ENCODE measurements at regions not wholly inside any gene's neighbourhood (a gene's known extent, or its start where the extent isn't known, plus 50 kb on each side); places are given as distances from the start of the nearest gene placed in this dataset.

DNA sequence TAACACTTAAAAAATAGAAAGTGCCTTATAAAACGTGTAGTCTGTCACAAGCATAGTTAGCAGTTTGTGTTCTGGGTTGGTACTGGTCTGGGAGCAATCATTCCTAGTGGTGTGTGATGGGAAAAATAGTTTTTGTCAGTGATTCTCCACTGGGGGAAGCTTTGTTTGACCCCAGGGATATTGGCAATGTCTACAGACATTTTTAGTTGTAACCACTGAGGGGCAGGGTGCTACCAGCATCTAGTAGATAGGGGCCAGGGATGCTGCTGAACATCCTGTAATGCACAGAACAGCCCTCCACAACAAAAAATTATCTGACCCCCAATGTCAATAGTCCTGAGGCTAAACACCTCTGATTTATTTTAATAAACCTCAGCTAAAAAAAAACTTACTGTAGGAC, 51.6 kb upstream of the CREB5 start:
- in situ Hi-C loops (cut with HindIII; ENCODE audit: low sequenced_read_pairs) = no loop called here

DNA sequence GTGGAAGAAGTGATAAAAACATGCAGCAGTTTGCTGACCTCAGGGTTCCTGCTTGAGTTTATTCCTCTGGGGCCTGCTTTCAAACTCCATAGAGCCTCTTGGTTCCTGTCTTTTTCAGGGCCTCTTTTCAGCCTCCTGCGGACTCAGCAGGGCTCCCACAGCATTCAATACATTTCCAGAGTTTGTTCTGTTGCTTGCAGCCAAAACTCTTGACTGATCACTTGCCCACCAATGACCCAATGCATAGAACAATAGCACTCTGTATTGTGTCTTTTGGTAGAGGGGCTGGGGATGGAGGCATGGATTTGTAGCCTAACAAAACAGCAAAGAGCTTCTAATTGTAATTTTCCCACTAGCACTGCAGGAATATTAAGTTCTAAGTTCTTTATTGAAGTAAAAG, 50.8 kb upstream of the CREB5 start:
- in situ Hi-C loops (cut with HindIII; ENCODE audit: low sequenced_read_pairs) = no loop called here

DNA sequence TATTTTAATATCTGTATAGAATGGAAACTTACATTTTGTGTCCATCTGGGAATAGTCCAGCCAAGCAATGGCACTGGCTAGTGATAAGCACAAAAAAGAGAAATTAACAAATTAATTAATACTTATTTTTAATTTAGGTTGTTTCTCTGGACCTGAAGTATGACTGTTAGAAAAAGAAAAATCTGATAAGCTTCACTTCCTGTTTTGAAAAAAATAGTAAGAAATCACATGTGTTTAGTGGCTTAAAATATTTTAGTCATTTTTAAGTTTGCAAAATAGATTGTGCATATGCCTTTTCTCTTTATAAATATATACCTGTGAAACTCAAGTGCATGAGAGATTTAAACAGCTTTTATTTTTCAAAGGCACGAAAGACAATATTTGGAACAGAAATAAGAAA, 50.1 kb upstream of the CREB5 start:
- in situ Hi-C loops (cut with HindIII; ENCODE audit: low sequenced_read_pairs) = no loop called here
